ENCODE measurements at regions not wholly inside any gene's neighbourhood (a gene's known extent, or its start where the extent isn't known, plus 50 kb on each side); places are given as distances from the start of the nearest gene placed in this dataset.

GRCh38 chr7:91543646-91544045, 279.4 kb downstream of the FZD1 start:
- no peak overlapping the region for H3K4me3 ChIP-seq (ENCODE audit: low read length)
- no CpG with 5 or more reads among the region's 1 CpG for WGBS (ENCODE audit: insufficient coverage, insufficient read length)
- no peak overlapping the region for H3K27ac ChIP-seq (ENCODE audit: low read length)
- H3K36me3 ChIP-seq (ENCODE audit: control insufficient read depth, insufficient read depth, low read length): no peaks in the 10 kb centered on the region
- DNase-seq (ENCODE audit: low read depth, low spot score): no peak
- H3K9me3 ChIP-seq (ENCODE audit: control insufficient read depth, insufficient read depth, low read length): no peaks in the 10 kb centered on the region
- no peaks in the 10 kb centered on the region for H3K4me1 ChIP-seq (ENCODE audit: control insufficient read depth, insufficient read depth, low read length)
- H3K27me3 ChIP-seq (ENCODE audit: control insufficient read depth, insufficient read depth, low read length): no peaks in the 10 kb centered on the region

- no peaks in the 10 kb centered on the region for H3K9me3 ChIP-seq (ENCODE audit: control insufficient read depth, insufficient read depth, low read length)
- H3K4me3 ChIP-seq (ENCODE audit: low read length): no peak overlapping the region
- no peaks in the 10 kb centered on the region for H3K36me3 ChIP-seq (ENCODE audit: control insufficient read depth, insufficient read depth, low read length)
- no CpG with 5 or more reads among the region's 1 CpG for WGBS (ENCODE audit: insufficient coverage, insufficient read length)
- 0 out of 2 replicates have a peak, but pooled peaks cover 1% of the 10 kb centered on the region for H3K4me1 ChIP-seq (ENCODE audit: control insufficient read depth, insufficient read depth, low read length)
- H3K27me3 ChIP-seq (ENCODE audit: control insufficient read depth, insufficient read depth, low read length): no peaks in the 10 kb centered on the region
- DNase-seq (ENCODE audit: low read depth, low spot score): no peak
- H3K27ac ChIP-seq (ENCODE audit: low read length): no peak overlapping the region
Observed at GRCh38 chr7:91549878-91550277, 285.6 kb downstream of the FZD1 start.

- no CpG with 5 or more reads among the region's 1 CpG for WGBS (ENCODE audit: insufficient coverage, insufficient read length)
- Histone ChIP-seq H3K9me3 (ENCODE audit: control insufficient read depth, insufficient read depth, low read length) (no peaks in the 10 kb centered on the region), H3K36me3 (ENCODE audit: control insufficient read depth, insufficient read depth, low read length) (no peaks in the 10 kb centered on the region), H3K27ac (ENCODE audit: low read length) (no peak overlapping the region), H3K27me3 (ENCODE audit: control insufficient read depth, insufficient read depth, low read length) (no peaks in the 10 kb centered on the region), H3K4me1 (ENCODE audit: control insufficient read depth, insufficient read depth, low read length) (0 out of 2 replicates have a peak, but pooled peaks cover 1% of the 10 kb centered on the region), H3K4me3 (ENCODE audit: low read length) (no peak overlapping the region)
- no peak for DNase-seq (ENCODE audit: low read depth, low spot score)
Observed at GRCh38 chr7:91550931-91551330, 286.7 kb downstream of the FZD1 start.

- Histone ChIP-seq H3K4me3 (ENCODE audit: low read length) (no peak overlapping the region), H3K4me1 (ENCODE audit: control insufficient read depth, insufficient read depth, low read length) (0 out of 2 replicates have a peak, but pooled peaks cover 1% of the 10 kb centered on the region), H3K27ac (ENCODE audit: low read length) (no peak overlapping the region), H3K9me3 (ENCODE audit: control insufficient read depth, insufficient read depth, low read length) (no peaks in the 10 kb centered on the region), H3K36me3 (ENCODE audit: control insufficient read depth, insufficient read depth, low read length) (no peaks in the 10 kb centered on the region), H3K27me3 (ENCODE audit: control insufficient read depth, insufficient read depth, low read length) (no peaks in the 10 kb centered on the region)
- no peak for DNase-seq (ENCODE audit: low read depth, low spot score)
- no CpG with 5 or more reads among the region's 5 CpGs for WGBS (ENCODE audit: insufficient coverage, insufficient read length)
Observed at GRCh38 chr7:91551377-91552175, 287.3 kb downstream of the FZD1 start.

- 0 out of 2 replicates have a peak, but pooled peaks cover 1% of the 10 kb centered on the region for H3K4me1 ChIP-seq (ENCODE audit: control insufficient read depth, insufficient read depth, low read length)
- no peaks in the 10 kb centered on the region for H3K27me3 ChIP-seq (ENCODE audit: control insufficient read depth, insufficient read depth, low read length)
- H3K9me3 ChIP-seq (ENCODE audit: control insufficient read depth, insufficient read depth, low read length): no peaks in the 10 kb centered on the region
- H3K4me3 ChIP-seq (ENCODE audit: low read length): no peak overlapping the region
- WGBS (ENCODE audit: insufficient coverage, insufficient read length): no CpG with 5 or more reads among the region's 3 CpGs
- H3K36me3 ChIP-seq (ENCODE audit: control insufficient read depth, insufficient read depth, low read length): no peaks in the 10 kb centered on the region
- no peak overlapping the region for H3K27ac ChIP-seq (ENCODE audit: low read length)
- DNase-seq (ENCODE audit: low read depth, low spot score): no peak
Observed at GRCh38 chr7:91553410-91553895, 289.2 kb downstream of the FZD1 start.

- Histone ChIP-seq H3K27me3 (ENCODE audit: control insufficient read depth, insufficient read depth, low read length) (no peaks in the 10 kb centered on the region), H3K36me3 (ENCODE audit: control insufficient read depth, insufficient read depth, low read length) (no peaks in the 10 kb centered on the region), H3K9me3 (ENCODE audit: control insufficient read depth, insufficient read depth, low read length) (no peaks in the 10 kb centered on the region), H3K27ac (ENCODE audit: low read length) (no peak overlapping the region), H3K4me1 (ENCODE audit: control insufficient read depth, insufficient read depth, low read length) (0 out of 2 replicates have a peak, but pooled peaks cover 1% of the 10 kb centered on the region), H3K4me3 (ENCODE audit: low read length) (no peak overlapping the region)
- WGBS (ENCODE audit: insufficient coverage, insufficient read length): no CpG with 5 or more reads among the region's 6 CpGs
- no peak for DNase-seq (ENCODE audit: low read depth, low spot score)
Observed at GRCh38 chr7:91554883-91555282, 290.6 kb downstream of the FZD1 start.

- Histone ChIP-seq H3K4me3 (ENCODE audit: low read length) (no peak overlapping the region), H3K36me3 (ENCODE audit: control insufficient read depth, insufficient read depth, low read length) (no peaks in the 10 kb centered on the region), H3K27ac (ENCODE audit: low read length) (no peak overlapping the region), H3K4me1 (ENCODE audit: control insufficient read depth, insufficient read depth, low read length) (0 out of 2 replicates have a peak, but pooled peaks cover 1% of the 10 kb centered on the region), H3K9me3 (ENCODE audit: control insufficient read depth, insufficient read depth, low read length) (no peaks in the 10 kb centered on the region), H3K27me3 (ENCODE audit: control insufficient read depth, insufficient read depth, low read length) (no peaks in the 10 kb centered on the region)
- WGBS (ENCODE audit: insufficient coverage, insufficient read length): no CpG with 5 or more reads among the region's 4 CpGs
- no peak for DNase-seq (ENCODE audit: low read depth, low spot score)
Observed at GRCh38 chr7:91556239-91556638, 292.0 kb downstream of the FZD1 start.

GRCh38 chr7:91556956-91557650, 292.9 kb downstream of the FZD1 start:
- WGBS (ENCODE audit: insufficient coverage, insufficient read length): no CpG with 5 or more reads among the region's 7 CpGs
- H3K36me3 ChIP-seq (ENCODE audit: control insufficient read depth, insufficient read depth, low read length): no peaks in the 10 kb centered on the region
- no peak overlapping the region for H3K4me3 ChIP-seq (ENCODE audit: low read length)
- H3K27me3 ChIP-seq (ENCODE audit: control insufficient read depth, insufficient read depth, low read length): no peaks in the 10 kb centered on the region
- 0 out of 2 replicates have a peak, but pooled peaks cover 1% of the 10 kb centered on the region for H3K4me1 ChIP-seq (ENCODE audit: control insufficient read depth, insufficient read depth, low read length)
- no peak for DNase-seq (ENCODE audit: low read depth, low spot score)
- no peaks in the 10 kb centered on the region for H3K9me3 ChIP-seq (ENCODE audit: control insufficient read depth, insufficient read depth, low read length)
- no peak overlapping the region for H3K27ac ChIP-seq (ENCODE audit: low read length)

- Histone ChIP-seq H3K27ac (ENCODE audit: low read length) (no peak overlapping the region), H3K27me3 (ENCODE audit: control insufficient read depth, insufficient read depth, low read length) (no peaks in the 10 kb centered on the region)
- DNase-seq (ENCODE audit: low read depth, low spot score): no peak
Observed at GRCh38 chr7:91557789-91558404, 293.7 kb downstream of the FZD1 start.

GRCh38 chr7:91559947-91560346, 295.7 kb downstream of the FZD1 start:
- no peaks in the 10 kb centered on the region for H3K36me3 ChIP-seq (ENCODE audit: control insufficient read depth, insufficient read depth, low read length)
- no peak for DNase-seq (ENCODE audit: low read depth, low spot score)
- WGBS (ENCODE audit: insufficient coverage, insufficient read length): no CpG with 5 or more reads among the region's 2 CpGs
- no peaks in the 10 kb centered on the region for H3K27me3 ChIP-seq (ENCODE audit: control insufficient read depth, insufficient read depth, low read length)
- H3K4me3 ChIP-seq (ENCODE audit: low read length): no peak overlapping the region
- H3K4me1 ChIP-seq (ENCODE audit: control insufficient read depth, insufficient read depth, low read length): no peaks in the 10 kb centered on the region
- no peaks in the 10 kb centered on the region for H3K9me3 ChIP-seq (ENCODE audit: control insufficient read depth, insufficient read depth, low read length)
- no peak overlapping the region for H3K27ac ChIP-seq (ENCODE audit: low read length)

More at GRCh38 chr7:91557789-91558404, 293.7 kb downstream of the FZD1 start:
- no peaks in the 10 kb centered on the region for H3K36me3 ChIP-seq (ENCODE audit: control insufficient read depth, insufficient read depth, low read length)
- H3K9me3 ChIP-seq (ENCODE audit: control insufficient read depth, insufficient read depth, low read length): no peaks in the 10 kb centered on the region
- no peaks in the 10 kb centered on the region for H3K4me1 ChIP-seq (ENCODE audit: control insufficient read depth, insufficient read depth, low read length)
- no CpG with 5 or more reads among the region's 8 CpGs for WGBS (ENCODE audit: insufficient coverage, insufficient read length)
- no peak overlapping the region for H3K4me3 ChIP-seq (ENCODE audit: low read length)
